ENCODE measurements at regions not wholly inside any gene's neighbourhood (a gene's known extent, or its start where the extent isn't known, plus 50 kb on each side); places are given as distances from the start of the nearest gene placed in this dataset.

GRCh38 chr9:109925799-109926198 lies 145.8 kb downstream of the PALM2AKAP2 start:
- ATAC-seq (ENCODE audit: low read depth in 2 of 2) = no peak
- H3K4me3 Mint-ChIP-seq = peak overlapping the region in 4 of 8 donors; percentile 50 to 85 (median 71)
- H3K4me1 Mint-ChIP-seq = peaks cover 53 to 77% (median 64%) of the 10 kb centered on the region in 3 donors
- DNase-seq = no peak
- no peaks in the 10 kb centered on the region for H3K9me3 Mint-ChIP-seq
- H3K27me3 Mint-ChIP-seq = no peaks in the 10 kb centered on the region
- H3K27ac Mint-ChIP-seq = peak overlapping the region in 4 of 6 donors; percentile 53 to 95 (median 87)
- no peaks in the 10 kb centered on the region for H3K36me3 Mint-ChIP-seq

GRCh38 chr9:109926421-109926869 lies 146.4 kb downstream of the PALM2AKAP2 start:
- Mint-ChIP-seq H3K4me3 (peak overlapping the region in 6 of 8 donors; percentile 33 to 85 (median 70)), H3K27me3 (no peaks in the 10 kb centered on the region), H3K27ac (peak overlapping the region; percentile 23 to 89 (median 71)), H3K4me1 (peaks cover 52 to 74% (median 60%) of the 10 kb centered on the region in 3 donors), H3K36me3 (no peaks in the 10 kb centered on the region), H3K9me3 (no peaks in the 10 kb centered on the region)
- DNase-seq (no peak), ATAC-seq (ENCODE audit: low read depth in 2 of 2) (peak; percentile 41 to 52)

GRCh38 chr9:109931623-109932022 lies 151.6 kb downstream of the PALM2AKAP2 start:
- Mint-ChIP-seq H3K27me3 (no peaks in the 10 kb centered on the region), H3K4me1 (peaks cover 38 to 55% (median 39%) of the 10 kb centered on the region in 3 donors), H3K9me3 (no peaks in the 10 kb centered on the region), H3K27ac (peak overlapping the region in 3 of 6 donors; percentile 6 to 42 (median 12)), H3K4me3 (no peak overlapping the region), H3K36me3 (no peaks in the 10 kb centered on the region)
- ATAC-seq (ENCODE audit: low read depth in 2 of 2) (no peak), DNase-seq (no peak)

GRCh38 chr9:109934136-109934856 lies 154.3 kb downstream of the PALM2AKAP2 start:
- ATAC-seq (ENCODE audit: low read depth in 2 of 2) (no peak), DNase-seq (no peak)
- H3K27me3 Mint-ChIP-seq = no peaks in the 10 kb centered on the region
- H3K27ac Mint-ChIP-seq = peak overlapping the region in 2 of 6 donors; percentile 46 to 80
- H3K4me3 Mint-ChIP-seq = peak overlapping the region in 1 of 8 donors; percentile 48
- no peaks in the 10 kb centered on the region for H3K9me3 Mint-ChIP-seq
- no peaks in the 10 kb centered on the region for H3K36me3 Mint-ChIP-seq
- peaks cover 25 to 43% (median 41%) of the 10 kb centered on the region in 3 donors for H3K4me1 Mint-ChIP-seq

GRCh38 chr9:109934857-109935215 lies 154.8 kb downstream of the PALM2AKAP2 start:
- Mint-ChIP-seq H3K27ac (peak overlapping the region in 4 of 6 donors; percentile 39 to 46 (median 44)), H3K4me3 (peak overlapping the region in 1 of 8 donors; percentile 48), H3K9me3 (no peaks in the 10 kb centered on the region), H3K4me1 (peaks cover 25 to 42% (median 41%) of the 10 kb centered on the region in 3 donors), H3K27me3 (no peaks in the 10 kb centered on the region), H3K36me3 (no peaks in the 10 kb centered on the region)
- ATAC-seq (ENCODE audit: low read depth in 2 of 2) = no peak
- DNase-seq = no peak

- H3K4me1 Mint-ChIP-seq = peaks cover 22 to 40% (median 39%) of the 10 kb centered on the region in 3 donors
- no peaks in the 10 kb centered on the region for H3K27me3 Mint-ChIP-seq
- H3K36me3 Mint-ChIP-seq = no peaks in the 10 kb centered on the region
- ATAC-seq (ENCODE audit: low read depth in 2 of 2) = no peak
- H3K27ac Mint-ChIP-seq = peak overlapping the region in 2 of 6 donors; percentile 39 to 44
- no peak overlapping the region for H3K4me3 Mint-ChIP-seq
- DNase-seq = no peak
- no peaks in the 10 kb centered on the region for H3K9me3 Mint-ChIP-seq
These were observed 155.5 kb downstream of the PALM2AKAP2 start for GRCh38 chr9:109935406-109936087.

- no peak for DNase-seq
- no peak for ATAC-seq (ENCODE audit: low read depth in 2 of 2)
- peak overlapping the region in 4 of 6 donors; percentile 6 to 44 (median 18) for H3K27ac Mint-ChIP-seq
- peaks cover 22 to 31% (median 29%) of the 10 kb centered on the region in 3 donors for H3K4me1 Mint-ChIP-seq
- no peak overlapping the region for H3K4me3 Mint-ChIP-seq
- H3K9me3 Mint-ChIP-seq = no peaks in the 10 kb centered on the region
- H3K36me3 Mint-ChIP-seq = no peaks in the 10 kb centered on the region
- no peaks in the 10 kb centered on the region for H3K27me3 Mint-ChIP-seq
These were observed 158.0 kb downstream of the PALM2AKAP2 start for GRCh38 chr9:109937861-109938453.

GRCh38 chr9:109939698-109940342 lies 159.8 kb downstream of the PALM2AKAP2 start:
- Mint-ChIP-seq H3K9me3 (peaks cover 0 to 4% (median 0%) of the 10 kb centered on the region in 7 donors), H3K27me3 (no peaks in the 10 kb centered on the region), H3K4me1 (peaks cover 19 to 27% (median 23%) of the 10 kb centered on the region in 3 donors), H3K27ac (no peak overlapping the region), H3K36me3 (no peaks in the 10 kb centered on the region), H3K4me3 (no peak overlapping the region)
- ATAC-seq (ENCODE audit: low read depth in 2 of 2) (no peak), DNase-seq (no peak)

GRCh38 chr9:109940561-109940960 lies 160.6 kb downstream of the PALM2AKAP2 start:
- Mint-ChIP-seq H3K4me3 (no peak overlapping the region), H3K27me3 (no peaks in the 10 kb centered on the region), H3K4me1 (peaks cover 19 to 25% (median 21%) of the 10 kb centered on the region in 3 donors), H3K9me3 (peaks cover 0 to 4% (median 0%) of the 10 kb centered on the region in 7 donors), H3K36me3 (no peaks in the 10 kb centered on the region), H3K27ac (no peak overlapping the region)
- DNase-seq = no peak
- ATAC-seq (ENCODE audit: low read depth in 2 of 2) = no peak

GRCh38 chr9:109941771-109942170 lies 161.8 kb downstream of the PALM2AKAP2 start:
- H3K27ac Mint-ChIP-seq = no peak overlapping the region
- ATAC-seq (ENCODE audit: low read depth in 2 of 2) (no peak), DNase-seq (no peak)
- H3K4me1 Mint-ChIP-seq = peaks cover 19 to 21% (median 19%) of the 10 kb centered on the region in 3 donors
- no peaks in the 10 kb centered on the region for H3K27me3 Mint-ChIP-seq
- H3K36me3 Mint-ChIP-seq = no peaks in the 10 kb centered on the region
- H3K9me3 Mint-ChIP-seq = peaks cover 0 to 4% (median 0%) of the 10 kb centered on the region in 7 donors
- no peak overlapping the region for H3K4me3 Mint-ChIP-seq

- Mint-ChIP-seq H3K36me3 (no peaks in the 10 kb centered on the region), H3K9me3 (peaks cover 0 to 4% (median 0%) of the 10 kb centered on the region in 7 donors), H3K4me3 (no peak overlapping the region), H3K27me3 (no peaks in the 10 kb centered on the region), H3K4me1 (peaks cover 14 to 18% (median 16%) of the 10 kb centered on the region in 3 donors), H3K27ac (no peak overlapping the region)
- no peak for DNase-seq
- ATAC-seq (ENCODE audit: low read depth in 2 of 2) = no peak
These were observed 165.6 kb downstream of the PALM2AKAP2 start for GRCh38 chr9:109945573-109945972.

- peaks cover 29 to 42% (median 34%) of the 10 kb centered on the region in 3 donors for H3K4me1 Mint-ChIP-seq
- no peak for ATAC-seq (ENCODE audit: low read depth in 2 of 2)
- H3K4me3 Mint-ChIP-seq = no peak overlapping the region
- H3K27ac Mint-ChIP-seq = peak overlapping the region in 1 of 6 donors; percentile 12
- H3K36me3 Mint-ChIP-seq = no peaks in the 10 kb centered on the region
- peaks cover 0 to 2% (median 0%) of the 10 kb centered on the region in 7 donors for H3K9me3 Mint-ChIP-seq
- DNase-seq = no peak
- H3K27me3 Mint-ChIP-seq = no peaks in the 10 kb centered on the region
These were observed 168.5 kb downstream of the PALM2AKAP2 start for GRCh38 chr9:109948453-109948852.
